Progenitor cell of endocrine pancreas (in vitro differentiated cells): ENCODE measurements at regions not wholly inside any gene's neighbourhood (a gene's known extent, or its start where the extent isn't known, plus 50 kb on each side); places are given as distances from the start of the nearest gene placed in this dataset.

Experiments
- DNase-seq: peaks from one replicate; pipeline ENCODE4 v3.0.0; 2021; ENCODE audit warnings: low spot score; ENCODE audit not compliant: unreplicated experiment
- H3K27ac Mint-ChIP-seq: 2 replicates; pipeline ENCODE4 v1.8.0; 2021; ENCODE audit warnings: mild to moderate bottlenecking, moderate library complexity, mixed read lengths
- H3K27me3 Mint-ChIP-seq: 2 replicates; pipeline ENCODE4 v1.8.0; 2021; ENCODE audit warnings: mixed read lengths
- H3K36me3 Mint-ChIP-seq: 2 replicates; pipeline ENCODE4 v1.8.0; 2022; ENCODE audit warnings: mixed read lengths; ENCODE audit not compliant: insufficient read depth
- H3K4me1 Mint-ChIP-seq: 2 replicates; pipeline ENCODE4 v1.8.0; 2021; ENCODE audit warnings: low read depth, mixed read lengths
- H3K4me3 Mint-ChIP-seq: 2 replicates; pipeline ENCODE4 v1.8.0; 2021; ENCODE audit warnings: low read depth, mild to moderate bottlenecking, moderate library complexity, mixed read lengths
- H3K9me3 Mint-ChIP-seq: 2 replicates; pipeline ENCODE4 v1.8.0; 2021; ENCODE audit warnings: low read depth, mixed read lengths
- CTCF ChIP-seq: fragments of 200-600 bp; sonication (generic); IDR thresholded peaks from one replicate; pipeline ENCODE4 v1.5.0; 2021; ENCODE audit warnings: antibody characterized with exemption, mild to moderate bottlenecking; ENCODE audit not compliant: unreplicated experiment

- Mint-ChIP-seq H3K27me3 (no peaks in the 10 kb centered on the region), H3K4me3 (no peak overlapping the region), H3K36me3 (no peaks in the 10 kb centered on the region), H3K4me1 (no peaks in the 10 kb centered on the region), H3K9me3 (peaks cover 6% of the 10 kb centered on the region), H3K27ac (no peak overlapping the region)
- DNase-seq: no peak
- no peak for TF ChIP-seq CTCF
Measured at GRCh38 chr13:105785436-105785835, 750.0 kb downstream of the EFNB2 start.

DNA sequence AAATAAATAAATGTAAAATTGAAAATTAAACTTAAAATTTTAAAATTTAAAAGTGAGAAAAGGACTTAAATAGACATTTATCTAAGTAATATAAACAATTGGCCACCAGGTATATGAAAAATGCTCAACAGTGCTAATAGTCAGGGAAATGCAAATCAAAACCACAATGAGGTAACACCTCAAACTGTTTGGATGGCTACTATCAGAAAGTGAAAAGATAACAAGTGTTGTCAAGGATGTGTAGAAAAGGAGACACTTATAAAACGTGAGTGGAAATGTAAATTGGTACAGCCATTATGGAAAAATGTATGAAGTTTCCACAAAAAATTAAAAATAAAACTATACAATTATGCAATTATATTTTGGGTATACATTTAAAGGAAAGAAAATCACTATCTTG, 752.2 kb downstream of the EFNB2 start:
- no peak for DNase-seq
- H3K4me1 Mint-ChIP-seq: no peaks in the 10 kb centered on the region
- peaks cover 6% of the 10 kb centered on the region for H3K9me3 Mint-ChIP-seq
- H3K27me3 Mint-ChIP-seq: no peaks in the 10 kb centered on the region
- no peak overlapping the region for H3K4me3 Mint-ChIP-seq
- TF ChIP-seq CTCF: no peak
- H3K36me3 Mint-ChIP-seq: no peaks in the 10 kb centered on the region
- H3K27ac Mint-ChIP-seq: no peak overlapping the region

DNA sequence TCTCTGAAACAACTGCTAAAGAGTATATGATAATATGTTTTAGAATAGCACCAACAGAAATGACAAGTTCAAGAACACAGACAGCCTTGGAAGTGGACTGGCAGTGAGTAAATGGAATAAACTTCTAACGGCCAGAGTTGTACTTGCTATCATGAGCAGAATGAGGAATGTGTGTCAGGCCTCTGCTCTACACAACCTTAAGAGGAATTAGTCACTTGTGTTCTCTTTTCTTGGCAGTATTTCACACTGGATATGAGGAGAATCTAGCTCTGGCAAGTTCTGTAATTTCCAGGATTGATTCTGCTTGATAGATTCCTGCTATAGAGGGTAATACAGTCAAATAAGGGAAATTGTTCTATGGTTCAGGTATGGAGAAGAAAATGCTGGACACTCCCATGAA, 757.3 kb downstream of the EFNB2 start:
- H3K4me1 Mint-ChIP-seq: peaks cover 22% of the 10 kb centered on the region

GRCh38 chr13:105774739-105775460, 760.6 kb downstream of the EFNB2 start:
- Mint-ChIP-seq H3K9me3 (no peaks in the 10 kb centered on the region), H3K4me1 (peaks cover 30% of the 10 kb centered on the region), H3K4me3 (peak overlapping the region; percentile 17), H3K27me3 (no peaks in the 10 kb centered on the region), H3K36me3 (peaks cover 2% of the 10 kb centered on the region), H3K27ac (peak overlapping the region; percentile 14)
- DNase-seq: no peak
- no peak for TF ChIP-seq CTCF

More for the DNA sequence above, 757.3 kb downstream of the EFNB2 start:
- Mint-ChIP-seq H3K27ac (no peak overlapping the region), H3K36me3 (no peaks in the 10 kb centered on the region), H3K9me3 (peaks cover 3% of the 10 kb centered on the region), H3K27me3 (no peaks in the 10 kb centered on the region), H3K4me3 (no peak overlapping the region)
- TF ChIP-seq CTCF: no peak
- no peak for DNase-seq

GRCh38 chr13:105773863-105774538, 761.5 kb downstream of the EFNB2 start:
- Mint-ChIP-seq H3K4me1 (peaks cover 30% of the 10 kb centered on the region), H3K4me3 (no peak overlapping the region)

More at GRCh38 chr13:105773863-105774538, 761.5 kb downstream of the EFNB2 start:
- Mint-ChIP-seq H3K27me3 (no peaks in the 10 kb centered on the region), H3K36me3 (peaks cover 2% of the 10 kb centered on the region), H3K27ac (no peak overlapping the region), H3K9me3 (no peaks in the 10 kb centered on the region)
- DNase-seq: no peak
- TF ChIP-seq CTCF: no peak
